Ascending aorta (tissue), 2 donors: ENCODE measurements at regions not wholly inside any gene's neighbourhood (a gene's known extent, or its start where the extent isn't known, plus 50 kb on each side); places are given as distances from the start of the nearest gene placed in this dataset.

ENCODE experiments used
- DNase-seq, 2 donors: peaks; one replicate each; pipeline ENCODE4 v3.0.0-alpha.2; 2019; ENCODE audit warnings: low spot score in 2 of 2
- H3K27ac ChIP-seq, 2 donors: fragments of 200-600 bp; sonication (generic); one replicate each; pipeline ENCODE4 v1.5.1; 2016 to 2017; ENCODE audit warnings: mild to moderate bottlenecking in 1 of 2
- H3K27me3 ChIP-seq: fragments of 200-600 bp; sonication (generic); one replicate; pipeline ENCODE4 v1.5.1; 2017
- H3K36me3 ChIP-seq, 2 donors: fragments of 200-600 bp; sonication (generic); one replicate each; pipeline ENCODE4 v1.5.1; 2016
- H3K4me1 ChIP-seq, 2 donors: fragments of 200-600 bp; sonication (generic); one replicate each; pipeline ENCODE4 v1.5.1; 2016 to 2017; ENCODE audit warnings: mild to moderate bottlenecking in 1 of 2
- H3K4me3 ChIP-seq, 2 donors: fragments of 200-600 bp; sonication (generic); one replicate each; pipeline ENCODE4 v1.5.1; 2016 to 2017; ENCODE audit warnings: mild to moderate bottlenecking in 1 of 2
- H3K9me3 ChIP-seq, 2 donors: fragments of 200-600 bp; sonication (generic); one replicate each; pipeline ENCODE4 v1.5.1; 2016
- intact Hi-C: fragments of 100-400 bp; cut with DNase I; formaldehyde crosslinking; loops from one replicate; pipeline ENCODE4 v1.15.1; 2023
- TF ChIP-seq, protein P1 (sequence below), 3 experiments: fragments of 200-600 bp in 2 of 3; fragments of 450-650 bp in 1 of 3; sonication (generic) in 2 of 3; IDR thresholded peaks; one replicate each; pipeline ENCODE4 v1.5.1; 2016 to 2019; ENCODE audit warnings: antibody characterized with exemption in 3 of 3, mild to moderate bottlenecking in 1 of 3, moderate library complexity in 1 of 3

DNA sequence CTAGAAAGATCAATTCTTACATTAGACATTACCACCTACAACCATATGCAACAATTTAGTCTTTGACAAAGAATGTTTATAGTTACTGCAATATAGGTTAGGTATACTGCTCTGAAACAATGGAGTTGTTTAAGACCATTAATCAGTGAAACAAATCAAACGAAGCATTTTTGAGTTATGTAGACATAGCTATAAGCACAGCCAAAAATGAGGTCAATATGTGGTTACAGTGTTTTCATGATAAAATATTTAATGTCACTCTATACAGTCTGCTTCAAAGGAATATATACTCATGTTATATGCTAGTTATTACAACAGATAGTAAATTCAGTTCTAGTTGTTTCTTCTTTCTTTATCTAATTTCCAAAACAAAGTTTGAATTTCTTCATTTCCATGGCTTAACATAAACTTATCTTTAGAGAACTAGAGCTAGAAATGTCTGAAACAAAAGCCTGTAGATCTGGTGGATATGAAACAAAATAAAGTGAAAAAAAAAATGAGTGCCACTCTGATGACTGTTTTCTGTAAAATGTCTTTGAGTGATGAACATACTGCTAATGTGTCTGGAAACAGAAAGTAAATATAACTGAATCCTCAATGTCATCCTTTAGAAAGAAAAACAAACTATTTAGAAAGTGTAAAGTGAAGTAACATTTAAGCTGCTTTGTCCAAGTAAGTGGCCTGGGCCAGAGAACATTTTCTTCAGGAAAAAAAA, 809.0 kb downstream of the FAT4 start:
- no peak overlapping the region for H3K27ac ChIP-seq
- H3K4me3 ChIP-seq, result no peak overlapping the region
- intact Hi-C loops, result no loop called here
- DNase-seq, result no peak
- H3K36me3 ChIP-seq, result no peaks in the 10 kb centered on the region
- no peaks in the 10 kb centered on the region for H3K4me1 ChIP-seq
- TF ChIP-seq, protein P1, sequence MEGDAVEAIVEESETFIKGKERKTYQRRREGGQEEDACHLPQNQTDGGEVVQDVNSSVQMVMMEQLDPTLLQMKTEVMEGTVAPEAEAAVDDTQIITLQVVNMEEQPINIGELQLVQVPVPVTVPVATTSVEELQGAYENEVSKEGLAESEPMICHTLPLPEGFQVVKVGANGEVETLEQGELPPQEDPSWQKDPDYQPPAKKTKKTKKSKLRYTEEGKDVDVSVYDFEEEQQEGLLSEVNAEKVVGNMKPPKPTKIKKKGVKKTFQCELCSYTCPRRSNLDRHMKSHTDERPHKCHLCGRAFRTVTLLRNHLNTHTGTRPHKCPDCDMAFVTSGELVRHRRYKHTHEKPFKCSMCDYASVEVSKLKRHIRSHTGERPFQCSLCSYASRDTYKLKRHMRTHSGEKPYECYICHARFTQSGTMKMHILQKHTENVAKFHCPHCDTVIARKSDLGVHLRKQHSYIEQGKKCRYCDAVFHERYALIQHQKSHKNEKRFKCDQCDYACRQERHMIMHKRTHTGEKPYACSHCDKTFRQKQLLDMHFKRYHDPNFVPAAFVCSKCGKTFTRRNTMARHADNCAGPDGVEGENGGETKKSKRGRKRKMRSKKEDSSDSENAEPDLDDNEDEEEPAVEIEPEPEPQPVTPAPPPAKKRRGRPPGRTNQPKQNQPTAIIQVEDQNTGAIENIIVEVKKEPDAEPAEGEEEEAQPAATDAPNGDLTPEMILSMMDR (IDR thresholded peaks at IDR 0.05), result no peak
- peaks cover 0 to 3% of the 10 kb centered on the region in 2 donors for H3K9me3 ChIP-seq
- no peaks in the 10 kb centered on the region for H3K27me3 ChIP-seq

DNA sequence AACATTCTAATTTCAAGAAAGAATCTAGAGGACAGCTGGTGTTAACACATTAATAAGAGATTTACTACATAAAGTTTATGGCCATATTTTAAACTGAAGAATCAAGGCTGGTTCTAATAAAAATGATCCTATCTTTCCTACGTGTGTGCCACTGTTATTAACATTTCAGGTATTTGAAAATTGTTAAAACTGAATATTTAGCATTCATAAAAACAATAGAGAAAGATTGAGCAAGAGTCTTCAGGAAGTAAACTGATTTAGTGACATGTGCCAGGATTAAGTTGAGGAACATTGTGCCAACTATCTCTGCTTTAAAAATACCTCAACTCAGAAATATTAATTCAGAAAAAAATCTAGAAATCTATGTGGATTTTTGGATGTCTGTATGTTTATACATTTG, 810.1 kb downstream of the FAT4 start:
- peaks cover 0 to 3% of the 10 kb centered on the region in 2 donors for H3K9me3 ChIP-seq
- H3K36me3 ChIP-seq, result no peaks in the 10 kb centered on the region
- no peak overlapping the region for H3K4me3 ChIP-seq
- H3K27me3 ChIP-seq, result no peaks in the 10 kb centered on the region
- TF ChIP-seq, protein P1 (IDR thresholded peaks at IDR 0.05), result no peak
- intact Hi-C loops, result no loop called here
- H3K27ac ChIP-seq, result no peak overlapping the region
- no peaks in the 10 kb centered on the region for H3K4me1 ChIP-seq
- DNase-seq, result no peak

GRCh38 chr4:126130215-126130614, 815.5 kb downstream of the FAT4 start:
- Histone ChIP-seq H3K4me3 (no peak overlapping the region), H3K27me3 (no peaks in the 10 kb centered on the region), H3K4me1 (no peaks in the 10 kb centered on the region), H3K36me3 (no peaks in the 10 kb centered on the region), H3K9me3 (no peaks in the 10 kb centered on the region), H3K27ac (no peak overlapping the region)
- TF ChIP-seq, protein P1 (IDR thresholded peaks at IDR 0.05), result no peak
- intact Hi-C loops, result no loop called here
- DNase-seq, result no peak

- H3K9me3 ChIP-seq, result no peaks in the 10 kb centered on the region
- DNase-seq, result no peak
- intact Hi-C loops, result no loop called here
- no peaks in the 10 kb centered on the region for H3K36me3 ChIP-seq
- no peak overlapping the region for H3K4me3 ChIP-seq
- TF ChIP-seq, protein P1 (IDR thresholded peaks at IDR 0.05), result no peak
- no peak overlapping the region for H3K27ac ChIP-seq
- H3K4me1 ChIP-seq, result no peaks in the 10 kb centered on the region
- H3K27me3 ChIP-seq, result no peaks in the 10 kb centered on the region
These were observed 822.4 kb downstream of the FAT4 start for GRCh38 chr4:126136922-126137781.

DNA sequence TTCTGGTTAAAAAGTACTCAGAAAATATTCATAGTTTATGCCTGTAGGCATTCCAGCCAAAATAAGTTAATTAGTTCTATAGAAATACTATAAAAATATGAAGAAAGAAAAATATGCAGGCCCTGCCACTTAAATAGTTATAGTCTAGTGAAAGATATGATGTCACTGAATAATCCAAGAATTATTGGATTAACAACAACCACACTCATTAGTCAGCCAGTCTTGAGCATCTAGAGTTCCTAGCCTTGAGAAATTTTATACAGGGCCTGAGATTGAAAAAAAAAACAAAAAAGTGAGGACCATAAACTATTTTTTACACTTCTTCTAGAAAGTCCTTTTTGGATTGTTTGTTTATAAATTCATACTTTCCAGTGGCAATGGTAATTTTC, 823.0 kb downstream of the FAT4 start:
- intact Hi-C loops, result no loop called here
- no peak for DNase-seq
- no peaks in the 10 kb centered on the region for H3K4me1 ChIP-seq
- no peak overlapping the region for H3K27ac ChIP-seq
- TF ChIP-seq, protein P1 (IDR thresholded peaks at IDR 0.05), result no peak
- H3K4me3 ChIP-seq, result no peak overlapping the region
- no peaks in the 10 kb centered on the region for H3K9me3 ChIP-seq
- no peaks in the 10 kb centered on the region for H3K36me3 ChIP-seq
- no peaks in the 10 kb centered on the region for H3K27me3 ChIP-seq
